GM12891 (cell line): ENCODE measurements at regions not wholly inside any gene's neighbourhood (a gene's known extent, or its start where the extent isn't known, plus 50 kb on each side); places are given as distances from the start of the nearest gene placed in this dataset.
A peak's percentile ranks its signal among the peaks of the same experiment; 100 is the strongest.
"Not testable (repeated sequence)": the region's sequence is repeated elsewhere in the genome, so short reads cannot be mapped to it uniquely, and the experiment has no call there.

Experiments
- DNase-seq: peaks from one replicate; pipeline ENCODE4 v3.0.0; 2011; ENCODE audit warnings: low spot score; ENCODE audit not compliant: insufficient read length
- FAIRE-seq: peaks from 2 replicates; lab custom pipeline; 2011; peaks lifted over from hg19 to GRCh38; lab: Jason Lieb, UNC
- PAX5 ChIP-seq: IDR thresholded peaks from 2 replicates; pipeline ENCODE4 v1.6.1; 2011; ENCODE audit warnings: low read length, moderate library complexity, mild to moderate bottlenecking; ENCODE audit not compliant: insufficient read depth, severe bottlenecking
- POLR2A ChIP-seq: IDR thresholded peaks from 2 replicates; pipeline ENCODE4 v1.6.1; 2011; ENCODE audit warnings: low read depth, low read length, control low read depth
- POLR2AphosphoS5 ChIP-seq: IDR thresholded peaks from 2 replicates; pipeline ENCODE4 v1.6.1; 2011; ENCODE audit warnings: low read depth, low read length, control low read depth
- POU2F2 ChIP-seq: IDR thresholded peaks from 2 replicates; pipeline ENCODE4 v1.6.1; 2011; ENCODE audit warnings: low read depth, mild to moderate bottlenecking, control low read depth, low read length, moderate library complexity
- SPI1 ChIP-seq: IDR thresholded peaks from 2 replicates; pipeline ENCODE4 v1.6.1; 2011; ENCODE audit warnings: low read depth, low read length, control low read depth
- TAF1 ChIP-seq: IDR thresholded peaks from 2 replicates; pipeline ENCODE4 v1.6.1; 2011; ENCODE audit warnings: low read depth, low read length, control low read depth

DNA sequence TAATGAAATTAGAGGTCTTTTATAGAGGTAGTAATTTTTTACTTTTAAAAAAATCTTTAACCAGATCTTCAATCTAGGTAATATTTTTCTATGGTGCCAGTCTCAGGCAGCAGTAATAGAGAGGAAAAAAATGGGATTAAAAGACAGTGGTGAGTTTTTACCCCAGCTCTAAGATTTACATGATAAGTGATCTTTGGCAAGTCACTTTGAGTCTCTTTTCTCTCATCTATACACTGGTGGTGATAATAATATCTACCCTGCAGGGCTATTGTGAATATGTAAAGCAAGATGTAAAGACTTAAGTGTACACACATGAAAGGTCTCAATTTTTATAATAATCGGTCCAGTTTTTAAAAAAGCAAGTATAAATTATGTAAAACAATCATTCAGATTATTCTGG is 786.2 kb upstream of the POU3F4 start:
- FAIRE-seq (no peak), DNase-seq (no peak)
- TF ChIP-seq POU2F2 = no peak

DNA sequence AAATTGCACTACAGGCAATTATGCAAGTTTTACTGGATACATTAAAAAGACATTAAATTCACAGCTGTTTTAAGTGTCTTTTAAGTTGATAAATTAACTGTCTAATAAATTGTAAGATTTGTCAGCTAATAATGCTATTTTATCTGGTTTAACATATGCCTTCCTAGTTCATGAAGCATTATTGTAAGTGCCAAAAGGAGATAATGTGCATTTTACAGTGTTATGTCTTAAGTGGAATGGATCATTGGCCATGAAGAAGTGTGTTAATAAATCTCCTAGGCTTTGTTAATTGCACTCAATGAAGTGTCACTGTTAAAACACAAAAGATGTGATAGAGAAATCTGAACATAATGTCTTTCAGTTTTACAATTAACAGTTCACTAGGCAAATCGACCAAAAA is 784.3 kb upstream of the POU3F4 start:
- FAIRE-seq = no peak
- TF ChIP-seq PAX5 = no peak
- no peak for TF ChIP-seq SPI1
- TF ChIP-seq POLR2A = no peak
- no peak for TF ChIP-seq POLR2AphosphoS5
- TF ChIP-seq TAF1 = no peak
- TF ChIP-seq POU2F2 = no peak
- DNase-seq = no peak

DNA sequence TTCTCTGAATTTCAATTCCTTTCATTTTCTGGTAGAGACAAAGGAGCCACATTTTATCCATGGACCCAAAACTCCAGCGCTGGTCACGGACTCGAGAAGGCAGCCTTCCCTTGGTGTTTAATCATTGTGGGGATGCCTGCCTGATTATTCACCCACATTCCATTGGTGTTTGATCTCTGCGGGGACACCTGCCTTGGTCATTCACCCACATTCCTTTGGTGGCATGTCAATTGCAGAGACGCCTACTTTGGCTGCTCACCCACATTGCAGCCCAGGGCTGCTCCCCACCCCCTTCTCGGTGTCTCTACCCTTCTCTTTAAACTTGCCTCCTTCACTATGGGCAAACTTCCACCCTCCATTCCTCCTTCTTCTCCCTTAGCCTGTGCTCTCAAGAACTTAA is 780.7 kb upstream of the POU3F4 start:
- FAIRE-seq, DNase-seq: not testable (repeated sequence)

DNA sequence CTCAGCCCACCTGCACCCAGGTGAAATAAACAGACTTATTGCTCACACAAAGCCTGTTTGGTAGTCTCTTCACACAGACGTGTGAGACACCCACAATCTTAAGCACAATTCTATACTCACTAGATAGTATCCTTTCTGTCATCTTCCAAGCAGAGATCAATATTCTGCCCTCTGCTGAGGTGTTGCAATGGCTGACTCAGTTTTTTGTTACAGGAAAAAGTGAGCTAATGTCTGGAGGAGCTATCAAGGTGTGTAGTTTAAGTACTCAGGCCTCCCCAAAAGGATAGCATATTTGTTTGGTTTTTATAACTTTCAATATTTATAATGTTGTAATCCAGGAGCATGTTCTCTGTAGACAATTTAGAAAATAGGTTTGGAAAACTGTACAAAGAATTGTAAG is 775.2 kb upstream of the POU3F4 start:
- TF ChIP-seq POLR2AphosphoS5 = no peak
- TF ChIP-seq POLR2A = no peak
- TF ChIP-seq TAF1 = no peak
- TF ChIP-seq PAX5 = no peak
- TF ChIP-seq POU2F2 = no peak
- TF ChIP-seq SPI1 = no peak
- no peak for FAIRE-seq
- no peak for DNase-seq

DNA sequence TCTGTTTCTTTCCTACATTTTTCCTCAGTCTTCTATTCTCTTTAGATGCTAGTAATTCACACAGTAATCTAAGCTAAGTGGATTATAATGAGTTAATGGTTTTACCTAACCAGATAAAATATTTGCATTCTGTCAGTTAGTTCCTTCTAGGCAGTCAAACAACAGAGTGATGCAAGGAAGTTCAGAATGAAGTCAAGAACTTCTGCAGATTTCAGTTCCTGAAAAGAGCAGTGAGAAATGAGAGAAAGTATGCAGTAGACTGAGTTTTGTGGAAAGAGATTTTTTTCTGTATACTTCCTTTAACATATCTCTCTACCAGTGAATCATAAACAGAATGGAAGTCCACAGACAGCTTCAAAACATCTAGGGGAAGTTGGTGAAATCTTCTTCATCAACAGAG is 774.0 kb upstream of the POU3F4 start:
- no peak for FAIRE-seq
- TF ChIP-seq SPI1 = peak; percentile 78
- no peak for TF ChIP-seq POU2F2
- no peak for DNase-seq

DNA sequence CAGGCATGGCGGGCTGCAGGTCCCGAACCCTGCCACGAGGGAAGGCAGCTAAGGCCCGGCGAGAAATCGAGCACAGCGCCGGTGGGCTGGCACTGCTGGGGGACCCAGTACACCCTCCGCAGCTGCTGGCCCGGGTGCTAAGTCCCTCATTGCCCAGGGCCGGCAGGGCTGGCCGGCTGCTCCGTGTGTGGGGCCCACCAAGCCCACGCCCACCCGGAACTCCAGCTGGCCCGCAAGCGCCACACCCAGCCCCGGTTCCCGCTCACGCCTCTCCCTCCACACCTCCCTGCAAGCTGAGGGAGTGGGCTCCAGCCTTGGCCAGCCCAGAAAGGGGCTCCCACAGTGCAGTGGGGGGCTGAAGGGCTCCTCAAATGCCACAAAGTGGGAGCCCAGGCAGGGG is 769.8 kb upstream of the POU3F4 start:
- FAIRE-seq, DNase-seq: not testable (repeated sequence)

DNA sequence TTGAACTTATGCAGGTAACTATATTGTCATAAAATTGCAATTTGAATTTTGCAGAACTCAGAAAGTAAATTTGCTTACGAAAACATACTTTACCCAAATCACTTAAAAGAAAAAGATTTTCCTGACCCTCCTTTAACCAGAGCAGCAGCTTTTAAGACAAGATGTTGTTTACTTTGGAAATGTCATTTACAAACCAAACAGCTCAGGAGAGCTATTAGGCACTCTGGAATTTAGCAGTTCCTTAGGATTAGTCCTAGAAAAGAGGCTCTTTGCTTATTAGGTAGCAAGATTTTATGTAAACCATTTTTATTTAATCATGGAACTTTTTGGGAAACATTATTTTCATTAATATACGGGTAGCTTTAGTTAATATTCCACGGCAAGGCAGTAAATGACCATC is 765.7 kb upstream of the POU3F4 start:
- no peak for DNase-seq
- FAIRE-seq = no peak
- TF ChIP-seq POLR2AphosphoS5 = no peak
- no peak for TF ChIP-seq SPI1
- no peak for TF ChIP-seq TAF1
- no peak for TF ChIP-seq POU2F2
- no peak for TF ChIP-seq POLR2A
- TF ChIP-seq PAX5 = no peak

DNA sequence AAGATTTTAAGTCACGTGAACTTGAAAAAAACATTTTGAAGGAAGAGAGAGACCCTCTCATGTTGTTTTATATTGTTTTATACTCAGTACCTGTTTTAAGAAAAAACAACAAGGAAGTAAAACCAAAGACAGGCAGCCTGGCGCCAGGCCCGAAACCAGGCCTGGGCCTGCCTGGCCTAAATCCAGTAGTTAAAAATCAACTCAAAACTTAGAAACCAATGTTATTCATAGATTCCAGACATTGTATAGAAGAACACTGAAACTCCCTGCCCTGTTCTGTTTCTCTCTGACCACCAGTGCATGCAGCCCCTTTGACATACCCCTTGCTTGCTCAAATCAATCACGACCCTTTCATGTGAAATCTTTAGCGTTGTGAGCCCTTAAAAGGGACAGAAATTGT is 762.4 kb upstream of the POU3F4 start:
- not testable (repeated sequence) for FAIRE-seq, DNase-seq

DNA sequence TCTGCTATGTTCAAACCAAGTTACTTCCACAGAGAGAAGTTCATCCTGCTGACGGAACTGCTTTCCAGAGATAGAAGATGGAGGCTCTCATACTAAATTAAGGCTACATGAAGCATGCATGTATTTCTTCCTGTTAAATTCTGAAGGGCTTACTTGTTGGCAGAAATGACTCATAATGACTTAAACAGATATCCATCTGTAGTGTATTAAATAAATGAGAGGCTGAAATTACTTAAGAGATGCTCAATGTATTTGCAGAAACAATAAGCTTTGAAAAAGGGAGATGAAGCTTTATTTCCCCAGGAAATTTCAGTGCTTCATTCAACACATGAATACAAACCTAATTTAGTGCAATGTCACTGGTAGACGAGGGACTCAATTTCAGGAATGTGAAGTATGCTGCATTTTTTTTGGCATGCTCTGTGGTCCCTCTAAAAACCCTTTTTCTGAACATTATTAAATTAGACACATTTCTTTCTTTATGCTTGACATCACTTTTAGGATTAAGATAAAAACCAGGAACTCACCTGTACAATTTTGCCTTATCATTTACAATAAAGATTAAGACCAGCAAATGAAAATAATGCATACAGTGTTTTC is 759.1 kb upstream of the POU3F4 start:
- no peak for DNase-seq
- FAIRE-seq = no peak
- TF ChIP-seq POLR2A (no peak), TAF1 (no peak), POU2F2 (no peak), SPI1 (no peak), POLR2AphosphoS5 (no peak), PAX5 (no peak)

DNA sequence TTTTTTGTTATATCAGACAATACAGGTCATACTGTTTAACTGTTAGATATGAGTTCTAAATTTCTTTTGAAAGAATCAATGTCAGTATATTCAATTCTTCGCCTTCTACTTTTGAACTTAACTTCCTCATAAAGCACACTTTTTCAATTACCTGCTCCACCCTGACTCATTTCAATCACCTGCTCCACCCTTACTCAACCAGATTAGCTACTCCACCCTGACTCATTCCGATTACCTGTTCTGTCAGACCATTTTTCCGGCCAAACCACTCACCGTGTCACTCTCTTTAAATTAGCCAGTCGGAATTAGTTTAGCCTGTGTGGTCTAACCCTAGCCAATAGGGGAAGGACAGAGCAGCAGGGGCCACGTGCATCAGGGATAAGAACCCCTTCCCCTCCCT is 751.8 kb upstream of the POU3F4 start:
- peak; percentile 50 for FAIRE-seq
- DNase-seq = no peak
- TF ChIP-seq POLR2A = no peak
- no peak for TF ChIP-seq TAF1
- no peak for TF ChIP-seq POU2F2
- TF ChIP-seq PAX5 = no peak
- no peak for TF ChIP-seq SPI1
- TF ChIP-seq POLR2AphosphoS5 = no peak

DNA sequence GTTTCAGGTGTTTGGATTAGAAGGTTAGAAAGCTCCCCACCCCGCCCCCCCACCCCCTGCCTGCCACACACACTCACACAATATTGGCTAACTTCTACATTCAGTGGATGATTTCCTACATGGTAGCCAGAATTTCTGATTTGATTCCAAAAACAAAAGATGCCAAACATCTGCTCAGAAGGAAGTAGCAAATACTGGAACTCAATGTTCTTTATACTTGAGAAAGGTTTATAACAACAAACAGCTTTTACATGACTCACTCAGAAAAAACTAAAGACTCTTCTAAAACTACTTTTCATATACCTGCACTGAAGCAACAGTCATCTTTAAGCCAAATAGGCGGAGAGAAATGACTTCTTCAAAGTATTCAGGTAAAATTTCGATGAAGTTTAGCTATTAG is 750.5 kb upstream of the POU3F4 start:
- FAIRE-seq (no peak), DNase-seq (no peak)
- no peak for TF ChIP-seq POLR2A
- no peak for TF ChIP-seq TAF1

DNA sequence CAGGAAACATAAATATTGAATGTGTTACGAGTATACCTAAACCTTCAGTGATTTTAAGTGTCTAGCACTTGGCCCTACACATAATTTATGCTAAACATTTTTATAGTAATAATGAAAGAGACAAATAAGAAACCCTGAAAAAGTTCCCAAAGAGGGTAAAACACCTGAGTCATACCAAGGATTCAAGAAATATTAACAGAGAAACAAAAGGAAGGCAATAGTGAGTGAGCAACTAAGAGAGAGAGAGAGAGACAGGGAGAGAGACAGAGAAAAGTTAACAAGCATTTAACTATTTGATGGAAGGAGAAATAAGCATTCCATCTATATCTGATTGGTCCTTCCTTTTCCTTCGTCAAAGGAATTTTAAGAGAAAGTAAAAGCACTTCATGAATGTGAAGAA is 743.6 kb upstream of the POU3F4 start:
- DNase-seq = no peak
- FAIRE-seq = no peak
- TF ChIP-seq POLR2AphosphoS5 (no peak), PAX5 (no peak), POLR2A (no peak), SPI1 (no peak), TAF1 (no peak), POU2F2 (no peak)

DNA sequence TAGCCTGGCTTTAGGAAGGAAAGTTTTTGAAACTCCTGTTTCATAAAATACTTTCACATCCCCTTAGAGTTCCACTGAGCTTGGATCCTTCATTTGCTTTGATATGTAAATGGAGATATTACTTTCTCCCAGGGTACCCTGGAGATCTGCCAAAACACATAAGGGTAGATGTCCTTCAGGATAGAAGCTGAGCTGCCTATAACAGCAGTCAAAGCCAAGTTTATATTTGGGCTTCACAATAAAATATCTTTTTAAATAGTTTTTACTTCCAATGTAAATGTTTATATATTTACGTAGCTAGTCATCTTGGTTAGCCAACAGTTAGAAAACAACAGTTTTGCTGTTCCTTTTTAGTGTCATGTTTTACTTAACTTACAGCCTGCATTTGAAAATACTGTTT is 742.3 kb upstream of the POU3F4 start:
- DNase-seq = no peak
- TF ChIP-seq POLR2AphosphoS5 = no peak
- no peak for FAIRE-seq
